GM19438 (cell line): ENCODE measurements at regions not wholly inside any gene's neighbourhood (a gene's known extent, or its start where the extent isn't known, plus 50 kb on each side); places are given as distances from the start of the nearest gene placed in this dataset.
"Not testable (repeated sequence)": the region's sequence is repeated elsewhere in the genome, so short reads cannot be mapped to it uniquely, and the experiment has no call there.

Source experiments
- ATAC-seq: cut with Tn5 transposase; IDR thresholded peaks from one replicate; pipeline ENCODE4 v1.9.1; 2021; ENCODE audit warnings: low read depth; ENCODE audit not compliant: unreplicated experiment

- no peak for ATAC-seq
Observed at GRCh38 chr12:23139026-23139425, 514.1 kb downstream of the ETNK1 start.

- no peak for ATAC-seq
Observed at GRCh38 chr12:23140710-23141109, 515.7 kb downstream of the ETNK1 start.

GRCh38 chr12:23141335-23141734 is 516.4 kb downstream of the ETNK1 start:
- ATAC-seq: no peak

GRCh38 chr12:23146070-23146469 is 521.1 kb downstream of the ETNK1 start:
- not testable (repeated sequence) for ATAC-seq

GRCh38 chr12:23168459-23168858 is 543.5 kb downstream of the ETNK1 start:
- no peak for ATAC-seq

GRCh38 chr12:23169012-23169695 is 544.2 kb downstream of the ETNK1 start:
- no peak for ATAC-seq

- no peak for ATAC-seq
Observed at GRCh38 chr12:23169696-23170013, 544.7 kb downstream of the ETNK1 start.

GRCh38 chr12:23174917-23175316 is 549.9 kb downstream of the ETNK1 start:
- no peak for ATAC-seq

- no peak for ATAC-seq
Observed at GRCh38 chr12:23185346-23185745, 560.4 kb downstream of the ETNK1 start.

GRCh38 chr12:23186950-23187349 is 562.0 kb downstream of the ETNK1 start:
- ATAC-seq: no peak

GRCh38 chr12:23193552-23193951 is 568.6 kb downstream of the ETNK1 start:
- ATAC-seq: no peak

- no peak for ATAC-seq
Observed at GRCh38 chr12:23197266-23197665, 572.3 kb downstream of the ETNK1 start.

- ATAC-seq: no peak
Observed at GRCh38 chr12:23202728-23203127, 577.8 kb downstream of the ETNK1 start.

- peak; percentile 89 for ATAC-seq
Observed at GRCh38 chr12:23204933-23205778, 580.2 kb downstream of the ETNK1 start.

GRCh38 chr12:23209793-23210192 is 584.8 kb downstream of the ETNK1 start:
- no peak for ATAC-seq

GRCh38 chr12:23210573-23210972 is 585.6 kb downstream of the ETNK1 start:
- ATAC-seq: no peak

- ATAC-seq: no peak
Observed at GRCh38 chr12:23211384-23212320, 586.7 kb downstream of the ETNK1 start.

GRCh38 chr12:23217158-23217557 is 592.2 kb downstream of the ETNK1 start:
- ATAC-seq: no peak

GRCh38 chr12:23217667-23218066 is 592.7 kb downstream of the ETNK1 start:
- no peak for ATAC-seq

GRCh38 chr12:23221066-23221465 is 596.1 kb downstream of the ETNK1 start:
- ATAC-seq: no peak

- no peak for ATAC-seq
Observed at GRCh38 chr12:23221926-23222325, 597.0 kb downstream of the ETNK1 start.
